ENCODE measurements at regions not wholly inside any gene's neighbourhood (a gene's known extent, or its start where the extent isn't known, plus 50 kb on each side); places are given as distances from the start of the nearest gene placed in this dataset.
"Not testable (repeated sequence)": the region's sequence is repeated elsewhere in the genome, so short reads cannot be mapped to it uniquely, and the experiment has no call there.

DNA sequence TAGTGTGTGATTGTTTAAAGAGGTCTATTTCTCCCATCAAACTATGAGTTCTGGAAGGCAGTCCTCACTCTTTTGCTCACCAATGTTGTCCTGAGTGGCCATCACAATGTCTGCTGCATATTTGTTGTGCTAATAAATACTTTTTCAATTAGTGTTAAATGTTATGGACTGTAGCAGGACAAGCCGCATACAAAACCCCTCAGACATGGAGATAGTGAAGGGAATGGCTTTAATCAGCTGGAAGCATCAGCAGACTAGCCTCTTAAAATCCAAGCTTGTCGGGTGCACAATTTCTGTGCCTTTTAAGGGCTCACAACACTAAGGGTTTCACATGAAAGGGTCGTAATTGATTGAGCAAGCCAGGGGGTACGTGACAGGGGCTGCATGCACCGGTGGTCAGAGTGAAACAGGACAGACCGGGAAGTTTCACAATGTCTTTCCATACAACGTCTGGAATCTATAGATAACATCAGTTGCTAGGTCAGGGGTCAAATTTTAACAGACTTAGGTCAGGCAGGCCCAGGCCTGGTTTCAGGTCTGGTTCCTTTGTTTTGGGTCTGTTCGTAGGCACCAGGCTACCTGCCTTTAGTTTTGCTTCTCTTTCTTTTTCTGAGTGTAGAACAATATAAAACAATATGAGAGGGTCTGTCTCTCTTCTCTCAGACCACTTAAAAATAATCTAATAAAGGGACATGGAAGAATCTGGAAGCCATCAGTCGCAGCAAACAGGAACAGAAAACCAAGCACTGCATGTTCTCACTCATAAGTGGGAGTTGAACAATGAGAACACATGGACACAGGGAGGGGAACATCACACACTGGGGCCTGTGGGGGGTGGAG is 327.6 kb upstream of the HTR1E start:
- DNase-seq (ENCODE audit: low read depth in 2 of 2), result no peak

DNA sequence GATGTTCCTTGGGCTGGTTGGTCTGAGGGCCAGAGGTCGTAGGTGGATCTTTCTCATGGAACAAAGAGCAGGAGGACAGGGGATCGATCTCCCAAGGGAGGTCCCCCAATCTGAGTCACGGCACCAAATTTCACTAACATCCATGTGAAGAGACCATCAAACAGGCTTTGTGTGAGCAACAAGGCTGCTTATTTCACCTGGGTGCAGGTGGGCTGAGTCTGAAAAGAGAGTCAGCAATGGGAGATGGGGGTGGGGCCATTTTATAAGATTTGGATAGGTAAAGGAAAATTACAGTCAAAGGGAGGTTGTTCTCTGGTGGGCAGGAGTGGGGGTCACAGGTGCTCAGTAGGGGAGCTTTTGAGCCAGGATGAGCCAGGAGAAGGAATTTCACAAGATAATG is 334.0 kb upstream of the HTR1E start:
- DNase-seq (ENCODE audit: low read depth in 2 of 2), result not testable (repeated sequence)

DNA sequence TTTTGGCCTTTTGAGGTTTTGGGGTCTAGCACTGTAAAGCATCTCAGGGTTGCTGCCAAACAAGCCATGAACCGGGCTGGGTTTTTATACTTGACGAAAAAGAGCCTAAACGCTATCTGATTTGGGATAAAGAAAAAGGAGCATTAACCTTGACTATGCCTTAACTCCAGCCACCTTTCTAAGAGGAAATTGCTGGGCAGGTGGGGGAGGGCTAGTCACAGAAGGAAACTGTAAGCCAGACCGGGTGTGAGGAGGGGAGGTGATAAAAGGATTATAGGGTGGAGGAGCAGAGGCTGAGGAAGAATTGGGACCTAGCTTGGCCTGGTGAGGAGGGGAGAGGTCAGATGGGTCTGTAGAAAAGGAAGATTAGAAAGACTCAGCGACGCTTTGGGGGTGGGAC is 335.2 kb upstream of the HTR1E start:
- DNase-seq (ENCODE audit: low read depth in 2 of 2), result not testable (repeated sequence)

- DNase-seq (ENCODE audit: low read depth in 2 of 2), result not testable (repeated sequence)
These were observed 338.4 kb upstream of the HTR1E start for GRCh38 chr6:86598969-86599368.

GRCh38 chr6:86595641-86596040 is 341.7 kb upstream of the HTR1E start:
- no peak for DNase-seq (ENCODE audit: low read depth in 2 of 2)

GRCh38 chr6:86586195-86586594 is 351.1 kb upstream of the HTR1E start:
- DNase-seq (ENCODE audit: low read depth in 2 of 2), result no peak

GRCh38 chr6:86581833-86582232 is 355.5 kb upstream of the HTR1E start:
- no peak for DNase-seq (ENCODE audit: low read depth in 2 of 2)

DNA sequence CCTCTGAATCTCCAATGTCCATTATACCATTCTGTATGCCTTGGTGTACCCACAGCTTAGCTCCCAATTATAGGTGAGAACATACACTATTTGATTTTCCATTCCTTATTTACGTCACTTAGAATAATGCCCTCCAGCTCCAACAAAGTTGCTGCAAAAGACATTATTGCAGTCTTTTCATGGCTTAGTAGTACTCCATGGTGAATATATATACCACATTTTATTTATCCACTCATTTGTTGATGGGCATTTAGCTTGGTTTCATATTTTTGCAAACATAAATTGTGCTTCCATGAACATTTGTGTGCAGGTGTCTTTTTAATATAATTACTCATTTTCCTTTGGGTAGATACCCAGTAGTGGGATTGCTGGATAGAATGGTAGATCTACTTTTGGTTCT is 374.1 kb upstream of the HTR1E start:
- DNase-seq (ENCODE audit: low read depth in 2 of 2), result no peak

DNA sequence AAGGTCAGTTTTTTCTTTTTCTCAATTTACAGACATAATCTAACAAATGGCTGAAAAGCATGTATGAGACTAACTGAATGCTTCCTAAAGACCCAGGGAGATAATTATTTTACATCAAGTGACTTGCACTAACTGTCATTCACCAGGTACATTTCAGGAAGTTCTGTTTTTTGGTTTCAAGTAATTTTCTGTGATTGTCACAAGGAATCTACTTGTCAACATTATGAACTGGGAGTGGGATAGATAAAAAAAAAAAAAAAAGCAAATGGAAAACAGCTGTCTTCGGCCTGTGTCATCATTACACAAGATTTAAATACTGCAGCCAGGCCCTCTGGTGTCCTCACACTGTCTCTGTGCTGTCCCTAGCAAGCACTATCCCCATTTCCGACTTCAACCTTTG is 379.0 kb upstream of the HTR1E start:
- no peak for DNase-seq (ENCODE audit: low read depth in 2 of 2)

DNA sequence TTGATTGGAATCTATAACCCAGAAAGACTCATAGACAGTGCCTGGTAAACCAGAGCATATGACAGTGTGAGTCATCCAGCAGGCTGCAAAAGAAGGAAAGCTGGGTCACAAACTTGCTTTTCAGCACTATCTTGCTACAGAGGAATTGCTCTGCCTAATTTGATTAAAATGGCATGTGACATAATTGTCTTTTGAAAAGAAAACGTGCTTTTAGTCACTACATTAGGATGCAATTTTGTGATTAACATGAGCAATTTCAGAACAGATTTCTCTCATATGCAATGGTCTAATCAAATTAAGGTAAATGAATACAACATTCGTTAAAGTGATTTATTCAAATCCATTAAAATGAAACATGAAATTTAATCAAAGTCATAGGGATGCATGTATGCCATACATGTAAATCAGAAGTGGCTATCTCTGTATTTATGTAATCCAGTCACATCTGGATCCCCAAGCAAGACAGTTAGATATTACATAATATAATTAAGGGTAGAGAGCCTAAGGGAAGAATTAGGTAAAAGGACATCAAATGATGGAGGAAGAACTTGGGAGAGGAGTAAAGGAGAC is 400.0 kb upstream of the HTR1E start:
- no peak for DNase-seq (ENCODE audit: low read depth in 2 of 2)

GRCh38 chr6:86536121-86536520 is 401.2 kb upstream of the HTR1E start:
- no peak for DNase-seq (ENCODE audit: low read depth in 2 of 2)

GRCh38 chr6:86535100-86535499 is 402.2 kb upstream of the HTR1E start:
- no peak for DNase-seq (ENCODE audit: low read depth in 2 of 2)

DNA sequence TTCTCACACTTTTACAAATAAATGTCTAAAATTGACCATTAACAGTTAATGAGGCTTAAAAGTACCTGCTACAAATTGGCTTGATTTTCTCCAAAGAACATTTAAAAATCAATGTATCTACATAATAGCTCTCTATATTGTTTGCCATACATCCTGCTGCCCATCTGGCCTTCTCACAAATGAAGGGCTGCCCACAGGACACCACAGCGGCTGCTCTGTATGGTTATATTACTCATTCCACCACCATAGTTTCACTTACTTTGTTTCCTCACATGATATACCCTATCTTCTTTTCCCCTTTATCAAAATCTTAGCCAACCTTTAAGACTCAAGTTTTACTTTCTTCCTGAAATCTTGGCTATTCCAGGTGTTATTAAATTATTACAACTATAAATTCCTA is 407.7 kb upstream of the HTR1E start:
- DNase-seq (ENCODE audit: low read depth in 2 of 2), result no peak

- DNase-seq (ENCODE audit: low read depth in 2 of 2), result no peak
These were observed 411.1 kb upstream of the HTR1E start for GRCh38 chr6:86526238-86526637.

- DNase-seq (ENCODE audit: low read depth in 2 of 2), result no peak
These were observed 421.2 kb upstream of the HTR1E start for GRCh38 chr6:86516087-86516486.

- DNase-seq (ENCODE audit: low read depth in 2 of 2), result no peak
These were observed 425.4 kb upstream of the HTR1E start for GRCh38 chr6:86511962-86512361.

GRCh38 chr6:86508230-86508629 is 429.1 kb upstream of the HTR1E start:
- DNase-seq (ENCODE audit: low read depth in 2 of 2), result no peak

GRCh38 chr6:86502497-86502896 is 434.8 kb upstream of the HTR1E start:
- no peak for DNase-seq (ENCODE audit: low read depth in 2 of 2)

DNA sequence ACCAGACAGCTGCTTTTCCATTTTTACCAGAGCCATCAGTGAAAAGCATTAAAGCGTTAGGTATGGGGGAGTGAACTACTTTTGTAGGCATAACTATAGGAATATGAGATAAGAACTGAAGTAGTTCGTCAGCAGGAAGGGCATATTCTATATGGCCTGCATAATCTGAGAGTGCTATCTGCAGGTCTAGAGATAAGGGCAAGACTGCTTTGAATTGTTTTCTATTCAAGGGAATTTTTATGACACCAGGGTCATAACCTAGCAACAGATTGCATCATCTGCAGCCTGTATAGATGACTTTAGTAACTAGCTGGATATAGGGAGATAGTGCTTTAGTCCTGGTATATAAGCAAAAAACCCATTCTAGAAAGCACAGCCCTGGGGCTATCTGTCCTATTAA is 437.3 kb upstream of the HTR1E start:
- DNase-seq (ENCODE audit: low read depth in 2 of 2), result no peak

DNA sequence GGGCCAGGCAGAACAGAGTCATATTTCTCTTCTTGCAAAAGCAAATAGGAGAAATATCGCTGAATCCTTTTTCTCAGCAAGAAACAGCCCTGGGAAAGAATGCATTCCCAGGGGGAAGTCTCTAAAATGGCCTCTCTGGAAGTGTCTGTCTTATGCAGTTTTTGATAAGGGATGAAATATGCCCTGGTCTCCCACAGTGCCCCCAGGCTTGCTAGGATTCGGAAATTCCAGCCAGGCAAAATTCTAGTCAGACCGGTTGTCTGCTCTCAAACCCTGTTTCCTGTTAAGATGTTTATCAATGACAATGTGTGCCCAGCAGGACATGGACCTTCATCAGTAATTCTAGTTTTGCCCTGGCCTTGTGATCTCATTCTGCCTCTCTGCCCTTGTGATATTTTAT is 448.3 kb upstream of the HTR1E start:
- DNase-seq (ENCODE audit: low read depth in 2 of 2), result not testable (repeated sequence)

DNA sequence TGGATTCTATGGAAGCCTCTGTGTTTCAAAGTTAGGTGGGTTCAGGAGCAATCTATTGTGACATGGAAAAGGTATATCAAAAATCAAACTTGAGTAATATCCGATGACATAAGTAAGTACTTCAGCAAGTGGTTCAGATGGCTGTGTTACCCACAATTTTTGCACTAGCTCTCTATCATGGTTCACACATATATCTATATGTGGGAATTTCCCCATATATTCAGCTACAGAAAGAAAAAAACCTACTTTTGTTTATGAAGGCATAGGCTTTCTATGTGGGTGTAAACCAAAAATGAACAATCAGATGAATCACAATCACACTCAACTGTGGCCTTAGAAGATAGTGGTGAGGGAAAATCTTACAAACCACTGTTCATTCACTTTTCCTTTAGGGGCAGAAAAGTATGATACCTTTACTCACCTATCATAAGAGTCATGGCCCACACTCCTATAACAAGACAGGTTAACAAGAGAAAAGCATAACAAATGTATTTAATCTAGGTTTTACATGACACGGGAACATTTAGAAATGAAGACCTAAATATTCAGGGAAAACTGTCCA is 449.6 kb upstream of the HTR1E start:
- DNase-seq (ENCODE audit: low read depth in 2 of 2), result no peak

DNA sequence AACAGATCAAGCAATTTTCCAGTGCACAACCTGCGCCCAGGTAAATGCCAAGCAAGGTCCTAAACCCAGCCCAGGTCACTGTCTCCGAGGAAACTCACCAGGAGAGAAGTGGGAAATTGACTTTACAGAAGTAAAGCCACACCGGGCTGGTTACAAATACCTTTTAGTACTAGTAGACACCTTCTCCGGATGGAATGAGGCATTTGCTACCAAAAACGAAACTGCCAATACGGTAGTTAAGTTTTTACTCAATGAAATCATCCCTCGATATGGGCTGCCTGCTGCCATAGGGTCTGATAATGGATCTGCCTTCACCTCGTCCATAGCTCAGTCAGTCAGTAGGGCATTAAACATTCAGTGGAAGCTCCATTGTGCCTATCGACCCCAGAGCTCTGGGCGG is 459.0 kb upstream of the HTR1E start:
- DNase-seq (ENCODE audit: low read depth in 2 of 2), result not testable (repeated sequence)

DNA sequence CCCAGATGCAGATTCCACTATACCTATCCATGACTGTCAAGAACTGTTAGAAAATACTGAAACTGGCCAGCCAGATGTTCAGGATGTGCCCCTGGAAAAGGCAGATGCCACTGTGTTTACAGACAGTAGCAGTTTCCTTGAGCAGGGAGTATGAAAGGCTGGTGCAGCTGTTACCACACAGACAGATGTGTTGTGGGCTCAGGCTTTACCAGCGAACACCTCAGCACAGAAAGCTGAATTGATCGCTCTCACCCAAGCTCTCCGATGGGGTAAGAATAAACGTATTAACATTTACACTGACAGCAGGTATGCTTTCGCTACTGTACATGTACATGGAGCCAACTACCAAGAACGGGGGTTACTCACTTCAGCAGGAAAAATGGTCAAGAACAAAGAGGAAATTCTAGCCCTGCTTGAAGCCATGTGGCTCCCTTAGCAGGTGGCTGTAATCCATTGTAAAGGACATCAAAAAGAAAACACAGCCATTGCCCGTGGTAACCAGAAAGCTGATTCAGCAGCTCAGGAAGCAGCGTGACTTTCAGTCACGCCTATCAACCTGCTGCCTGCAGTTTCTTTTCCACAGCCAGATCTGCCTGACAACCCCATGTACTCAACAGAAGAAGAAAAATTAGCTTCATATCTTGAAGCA is 459.7 kb upstream of the HTR1E start:
- DNase-seq (ENCODE audit: low read depth in 2 of 2), result no peak

Data from activated CD4-positive, alpha-beta T cell treated with anti-CD3 and anti-CD28 coated beads for 24 hours (primary cell).